SK-N-SH treated with all-trans-retinoic acid at 6 μM for 48 hours (cell line): ENCODE measurements at regions not wholly inside any gene's neighbourhood (a gene's known extent, or its start where the extent isn't known, plus 50 kb on each side); places are given as distances from the start of the nearest gene placed in this dataset.
"Not testable (repeated sequence)": the region's sequence is repeated elsewhere in the genome, so short reads cannot be mapped to it uniquely, and the experiment has no call there.

Source experiments
- SNAI2 ChIP-seq: fragments of 250-450 bp; sonication (Bioruptor Pico); IDR thresholded peaks from 2 replicates; pipeline ENCODE4 v1.5.0; 2020; ENCODE audit warnings: mild to moderate bottlenecking, moderate library complexity
- TOX ChIP-seq: fragments of 250-450 bp; sonication (Bioruptor Pico); IDR thresholded peaks from 2 replicates; pipeline ENCODE4 v1.8.0; 2021; ENCODE audit warnings: mild to moderate bottlenecking, moderate library complexity, borderline replicate concordance
- ZNF565 ChIP-seq: fragments of 450-650 bp; formaldehyde crosslinking; conservative IDR thresholded peaks from 2 replicates; pipeline ENCODE4 v1.5.0; 2020; ENCODE audit warnings: low read depth, mild to moderate bottlenecking, moderate library complexity

GRCh38 chr1:206362994-206363393 is 107.3 kb upstream of the IKBKE start:
- TF ChIP-seq TOX (CRISPR knock-in tag); ZNF565 (CRISPR knock-in tag); SNAI2: not testable (repeated sequence)
